Ovary (tissue), 3 donors: ENCODE measurements at regions not wholly inside any gene's neighbourhood (a gene's known extent, or its start where the extent isn't known, plus 50 kb on each side); places are given as distances from the start of the nearest gene placed in this dataset.

Experiments
- EP300 ChIP-seq: sonication (generic); formaldehyde crosslinking; IDR thresholded peaks from one replicate; pipeline ENCODE4 v1.6.1; 2017; ENCODE audit warnings: antibody characterized with exemption
- POLR2A ChIP-seq: fragments of 450-650 bp; IDR thresholded peaks from one replicate; pipeline ENCODE4 v1.6.1; 2017; ENCODE audit warnings: antibody characterized with exemption, mild to moderate bottlenecking, moderate library complexity
- TF ChIP-seq, protein P1 (sequence below), 3 donors: fragments of 450-650 bp in 2 of 3; fragments of 200-600 bp in 1 of 3; IDR thresholded peaks; one replicate each; pipeline versions ENCODE4 v1.5.1 to v1.8.0; 2016 to 2022; ENCODE audit warnings: antibody characterized with exemption in 3 of 3, mild to moderate bottlenecking in 1 of 3
- donor health status: DM: no; HTN: no; CAD: no.

DNA sequence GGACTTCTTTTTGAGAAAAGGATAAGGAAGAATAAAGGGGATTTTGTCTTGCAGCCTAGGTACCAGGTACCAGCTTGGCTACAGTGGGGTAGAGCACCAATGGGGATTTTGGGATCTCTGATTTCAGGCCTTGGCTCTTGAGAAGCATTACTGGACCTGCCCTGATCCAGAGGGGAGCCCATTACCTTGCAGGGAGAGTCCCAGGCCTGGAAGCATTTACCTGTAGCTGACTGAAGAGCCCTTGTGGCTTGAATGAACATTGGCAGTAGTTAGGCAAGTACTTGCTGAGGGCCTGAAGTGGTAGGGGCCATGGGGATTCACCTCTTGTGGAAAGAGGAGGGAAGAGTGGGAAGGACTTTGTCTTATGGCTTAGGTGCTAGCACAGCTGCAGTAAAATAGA, 308.2 kb upstream of the FBXO33 start:
- TF ChIP-seq, protein P1, sequence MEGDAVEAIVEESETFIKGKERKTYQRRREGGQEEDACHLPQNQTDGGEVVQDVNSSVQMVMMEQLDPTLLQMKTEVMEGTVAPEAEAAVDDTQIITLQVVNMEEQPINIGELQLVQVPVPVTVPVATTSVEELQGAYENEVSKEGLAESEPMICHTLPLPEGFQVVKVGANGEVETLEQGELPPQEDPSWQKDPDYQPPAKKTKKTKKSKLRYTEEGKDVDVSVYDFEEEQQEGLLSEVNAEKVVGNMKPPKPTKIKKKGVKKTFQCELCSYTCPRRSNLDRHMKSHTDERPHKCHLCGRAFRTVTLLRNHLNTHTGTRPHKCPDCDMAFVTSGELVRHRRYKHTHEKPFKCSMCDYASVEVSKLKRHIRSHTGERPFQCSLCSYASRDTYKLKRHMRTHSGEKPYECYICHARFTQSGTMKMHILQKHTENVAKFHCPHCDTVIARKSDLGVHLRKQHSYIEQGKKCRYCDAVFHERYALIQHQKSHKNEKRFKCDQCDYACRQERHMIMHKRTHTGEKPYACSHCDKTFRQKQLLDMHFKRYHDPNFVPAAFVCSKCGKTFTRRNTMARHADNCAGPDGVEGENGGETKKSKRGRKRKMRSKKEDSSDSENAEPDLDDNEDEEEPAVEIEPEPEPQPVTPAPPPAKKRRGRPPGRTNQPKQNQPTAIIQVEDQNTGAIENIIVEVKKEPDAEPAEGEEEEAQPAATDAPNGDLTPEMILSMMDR (IDR thresholded peaks at IDR 0.05): no peak
- TF ChIP-seq POLR2A (no peak), EP300 (no peak)
